ENCODE measurements at regions not wholly inside any gene's neighbourhood (a gene's known extent, or its start where the extent isn't known, plus 50 kb on each side); places are given as distances from the start of the nearest gene placed in this dataset.
"Not testable (repeated sequence)": the region's sequence is repeated elsewhere in the genome, so short reads cannot be mapped to it uniquely, and the experiment has no call there.

DNA sequence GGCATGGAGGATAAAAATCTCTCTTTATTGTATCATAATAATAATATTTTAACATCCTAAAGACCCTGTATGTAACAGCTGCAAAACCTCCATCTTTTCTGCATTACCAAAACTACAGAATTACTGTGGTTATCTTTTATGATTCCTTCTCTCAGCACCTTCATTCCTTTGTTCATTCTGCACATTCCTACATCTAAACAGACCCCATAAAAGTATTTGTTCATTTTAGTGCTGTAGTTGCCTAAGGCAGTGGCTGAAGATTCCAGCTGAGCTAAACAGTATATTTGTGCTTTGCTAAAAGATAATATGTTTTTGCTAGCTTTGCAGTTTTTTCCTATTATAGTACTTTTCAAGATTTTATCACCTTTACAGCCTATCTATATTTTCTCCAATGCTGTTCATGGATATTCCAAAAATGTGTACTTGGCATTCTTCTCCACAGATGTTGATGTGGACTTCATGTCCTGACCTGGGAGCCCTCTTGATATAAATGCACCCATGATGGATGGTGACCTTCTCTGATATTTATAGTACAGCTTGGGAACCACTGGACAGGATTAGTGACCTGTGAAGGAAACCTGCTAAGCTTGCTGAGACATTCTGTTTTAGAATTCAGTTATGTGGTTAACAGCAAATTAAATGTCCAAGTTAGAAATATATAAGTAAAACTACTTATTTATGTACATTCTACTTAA, 2832.9 kb upstream of the PCDH20 start:
- DNase-seq, result no peak

DNA sequence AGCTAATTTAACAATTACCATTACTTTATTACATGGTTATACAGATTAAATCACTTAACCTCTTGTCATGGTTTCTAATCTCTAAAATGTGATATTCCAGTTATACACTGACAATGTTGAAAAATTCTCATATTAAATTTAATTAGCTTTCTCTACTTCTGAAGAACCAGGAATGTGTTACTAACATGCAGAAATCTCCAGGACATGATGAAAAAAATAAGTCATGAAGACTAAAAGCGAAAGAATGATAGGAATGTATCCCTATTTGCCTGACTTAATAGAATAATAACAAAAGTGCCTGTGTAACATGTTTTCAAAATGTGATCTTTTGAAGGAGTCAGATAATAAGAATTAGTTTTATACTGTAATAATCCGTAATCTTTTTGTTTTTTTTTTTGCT, 2823.7 kb upstream of the PCDH20 start:
- DNase-seq, result no peak

DNA sequence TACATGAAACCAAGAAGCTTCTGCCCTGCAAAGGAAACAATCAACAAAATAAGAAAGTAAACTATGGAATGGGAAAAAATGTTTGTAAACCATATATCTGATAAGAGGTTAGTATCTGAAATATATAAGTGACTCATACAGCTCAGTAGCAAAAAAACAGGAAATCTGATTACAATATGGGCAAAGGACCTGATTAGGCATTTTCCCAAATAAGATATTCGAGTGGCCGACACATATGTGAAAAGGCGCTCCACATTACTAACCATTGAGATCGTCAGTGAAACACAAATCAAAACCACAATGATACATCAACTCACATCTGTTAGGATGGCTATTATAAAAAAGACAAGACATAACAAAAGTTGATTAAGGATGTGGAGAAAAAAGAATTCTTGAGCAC, 2818.6 kb upstream of the PCDH20 start:
- DNase-seq, result no peak

DNA sequence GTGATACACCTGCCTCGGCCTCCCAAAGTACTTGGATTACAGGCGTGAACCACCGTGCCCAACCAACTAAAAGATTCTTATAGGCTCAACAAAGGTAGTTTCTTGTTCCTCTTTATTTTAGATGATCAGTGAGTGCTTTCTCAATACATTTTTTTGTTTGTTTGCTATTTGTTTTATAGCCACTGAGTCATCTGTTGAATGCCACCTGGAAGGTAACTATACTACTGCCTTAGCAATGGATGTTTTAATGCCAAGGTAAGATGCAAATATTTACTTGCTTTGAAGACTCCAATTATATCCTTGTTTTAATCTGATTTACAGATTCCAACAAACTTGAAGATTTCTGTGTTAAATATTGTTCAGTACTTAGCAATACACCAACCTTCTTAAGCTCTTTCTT, 2807.4 kb upstream of the PCDH20 start:
- DNase-seq, result no peak

- no peak for DNase-seq
Measured at GRCh38 chr13:64206430-64207225, 2791.0 kb upstream of the PCDH20 start.

GRCh38 chr13:64202517-64202916, 2786.9 kb upstream of the PCDH20 start:
- no peak for DNase-seq

GRCh38 chr13:64197232-64197631, 2781.6 kb upstream of the PCDH20 start:
- no peak for DNase-seq

- no peak for DNase-seq
Measured at GRCh38 chr13:64186503-64187250, 2771.0 kb upstream of the PCDH20 start.

- no peak for DNase-seq
Measured at GRCh38 chr13:64186071-64186470, 2770.4 kb upstream of the PCDH20 start.

- DNase-seq, result no peak
Measured at GRCh38 chr13:64180756-64181155, 2765.1 kb upstream of the PCDH20 start.

- no peak for DNase-seq
Measured at GRCh38 chr13:64165826-64166225, 2750.2 kb upstream of the PCDH20 start.

DNA sequence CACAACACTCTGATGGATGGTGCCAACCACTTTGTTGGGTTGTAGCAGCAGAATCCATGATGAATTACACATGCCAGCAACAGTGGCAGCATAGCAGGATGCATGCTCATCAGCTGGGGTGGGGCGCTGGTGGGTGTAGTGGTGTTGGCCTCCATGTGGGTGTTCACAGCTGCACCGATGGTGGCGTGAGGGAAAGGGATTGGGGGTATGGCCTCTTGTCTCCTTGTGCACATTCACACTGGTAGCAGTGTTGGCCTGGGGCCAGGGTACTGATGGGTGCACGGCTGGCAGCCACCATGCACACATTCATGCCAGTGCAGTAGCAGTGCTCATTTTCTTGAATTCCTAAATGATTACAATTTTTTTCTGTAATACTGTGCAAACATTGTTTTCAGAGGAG, 2748.8 kb upstream of the PCDH20 start:
- DNase-seq, result no peak

GRCh38 chr13:64160479-64160878, 2744.8 kb upstream of the PCDH20 start:
- DNase-seq, result no peak

DNA sequence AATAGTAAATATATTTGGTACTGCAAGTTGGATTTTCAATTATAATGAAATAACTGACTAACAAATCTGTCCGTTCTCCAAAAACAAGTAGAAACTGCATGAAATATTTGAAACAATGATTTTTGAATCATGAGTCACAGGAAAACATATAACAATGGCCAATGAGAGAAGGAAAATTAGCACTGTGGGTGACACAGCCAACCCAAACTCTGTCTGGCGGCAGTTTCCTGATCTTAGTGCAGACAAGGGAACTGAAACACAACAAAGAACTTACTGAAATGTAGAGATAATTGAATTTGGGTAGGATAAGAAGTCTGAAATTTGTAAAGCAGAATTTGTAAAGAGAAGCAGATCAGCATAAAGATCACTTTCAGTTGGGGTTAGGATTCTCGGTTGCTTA, 2743.3 kb upstream of the PCDH20 start:
- no peak for DNase-seq

DNA sequence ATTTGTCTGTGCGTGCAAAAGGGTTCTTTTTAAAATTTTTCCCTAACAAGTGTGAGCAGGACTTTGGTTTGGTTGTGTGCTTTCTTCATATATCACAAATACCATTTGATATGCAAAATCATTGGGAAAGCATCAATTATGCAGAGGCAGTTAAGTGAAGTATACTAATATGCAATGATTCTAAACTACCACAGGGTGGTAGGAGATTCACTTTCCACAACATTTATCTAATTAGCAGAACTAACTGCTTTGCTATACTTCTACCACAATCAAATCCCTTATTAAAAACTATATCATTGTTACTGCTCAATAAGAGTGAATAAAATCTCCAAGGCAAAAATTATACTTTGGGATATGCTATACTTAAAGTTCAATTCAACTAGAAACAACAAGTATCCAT, 2738.9 kb upstream of the PCDH20 start:
- no peak for DNase-seq

- DNase-seq, result no peak
Measured at GRCh38 chr13:64130600-64130999, 2715.0 kb upstream of the PCDH20 start.

GRCh38 chr13:64130171-64130570, 2714.5 kb upstream of the PCDH20 start:
- DNase-seq, result no peak

DNA sequence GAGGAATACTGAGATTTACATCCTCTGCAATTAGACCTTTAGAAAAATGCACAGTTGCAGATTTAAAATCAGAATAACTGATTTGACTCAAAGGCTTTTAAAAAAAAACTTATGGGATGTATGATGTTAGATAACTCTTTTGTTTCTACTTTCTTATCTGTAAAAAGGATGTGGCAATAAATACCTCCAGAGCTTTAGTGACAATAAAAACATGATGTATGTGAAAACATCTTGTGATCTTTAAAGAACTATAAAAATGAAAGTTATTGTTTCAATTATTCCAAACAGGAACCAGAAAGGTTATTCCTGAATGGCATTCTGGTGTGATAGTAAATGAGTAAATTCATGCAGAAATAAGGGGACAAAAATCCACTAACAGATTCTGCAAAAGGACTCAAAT, 2712.2 kb upstream of the PCDH20 start:
- no peak for DNase-seq

DNA sequence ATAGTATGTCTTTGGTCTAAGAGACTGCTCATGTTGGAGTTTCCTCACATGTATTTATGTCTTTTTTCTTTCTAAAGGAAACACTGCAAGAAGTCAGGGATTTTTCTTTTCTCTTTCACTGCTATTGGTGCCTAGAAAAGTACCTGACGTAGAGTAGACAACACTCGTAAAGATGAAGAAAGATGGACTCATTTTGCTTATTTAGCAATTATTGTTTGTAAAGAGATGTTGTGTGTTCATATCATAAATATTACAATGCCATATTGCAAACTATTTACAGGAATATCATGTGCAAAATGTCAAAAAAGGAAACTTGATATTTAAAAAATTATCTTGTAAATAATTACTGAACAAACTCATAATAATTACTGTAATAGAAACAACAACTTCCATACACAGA, 2711.5 kb upstream of the PCDH20 start:
- no peak for DNase-seq

GRCh38 chr13:64121023-64121709, 2705.5 kb upstream of the PCDH20 start:
- not testable (repeated sequence) for DNase-seq

- DNase-seq, result no peak
Measured at GRCh38 chr13:64099994-64100393, 2684.3 kb upstream of the PCDH20 start.

DNA sequence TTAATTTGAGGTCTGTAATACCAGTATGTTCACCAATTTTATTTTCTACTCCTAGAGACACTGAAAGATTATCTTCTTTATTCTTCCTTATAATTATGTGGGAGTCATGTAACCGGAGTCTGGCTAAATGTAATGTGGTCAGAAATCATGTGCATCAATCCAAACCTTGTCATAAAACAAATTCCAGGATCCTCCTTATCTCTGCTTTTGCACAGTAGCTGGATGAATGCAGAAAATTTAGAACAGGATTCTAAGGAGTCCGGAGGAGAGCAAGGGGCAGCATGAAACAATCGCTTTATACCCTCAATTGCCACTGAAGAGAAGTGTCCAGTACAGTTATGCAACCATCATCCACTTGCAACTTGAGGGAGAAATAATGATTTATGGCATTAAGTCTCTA, 2674.7 kb upstream of the PCDH20 start:
- DNase-seq, result no peak

- no peak for DNase-seq
Measured at GRCh38 chr13:64088491-64088890, 2672.8 kb upstream of the PCDH20 start.
